NCI-H446 (cell line): ENCODE measurements at regions not wholly inside any gene's neighbourhood (a gene's known extent, or its start where the extent isn't known, plus 50 kb on each side); places are given as distances from the start of the nearest gene placed in this dataset.
"Not testable (repeated sequence)": the region's sequence is repeated elsewhere in the genome, so short reads cannot be mapped to it uniquely, and the experiment has no call there.

Source experiments
- DNase-seq, 2 experiments: peaks; one replicate each; lab custom pipeline; 2025; lab: John Stamatoyannopoulos, UW

DNA sequence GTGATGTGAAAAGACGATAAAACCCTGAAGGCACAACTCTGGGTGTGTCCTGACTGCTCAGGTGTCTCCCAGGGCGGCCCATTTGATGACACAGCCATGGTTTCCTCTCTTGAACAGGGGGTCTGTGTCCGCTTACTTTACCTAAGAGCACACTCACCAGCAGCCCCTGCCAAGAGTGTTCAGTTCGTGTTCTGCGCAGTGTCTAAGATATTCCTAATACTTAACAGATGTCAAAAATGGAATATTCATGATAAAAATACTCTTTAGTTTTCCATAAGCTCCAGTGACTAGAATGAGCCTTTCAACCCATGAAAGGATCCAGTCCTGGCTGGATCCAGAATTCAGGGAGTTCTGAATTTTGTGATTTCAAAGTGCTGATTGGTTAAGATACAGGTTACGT, 492.4 kb downstream of the TNS3 start:
- DNase-seq = no peak

DNA sequence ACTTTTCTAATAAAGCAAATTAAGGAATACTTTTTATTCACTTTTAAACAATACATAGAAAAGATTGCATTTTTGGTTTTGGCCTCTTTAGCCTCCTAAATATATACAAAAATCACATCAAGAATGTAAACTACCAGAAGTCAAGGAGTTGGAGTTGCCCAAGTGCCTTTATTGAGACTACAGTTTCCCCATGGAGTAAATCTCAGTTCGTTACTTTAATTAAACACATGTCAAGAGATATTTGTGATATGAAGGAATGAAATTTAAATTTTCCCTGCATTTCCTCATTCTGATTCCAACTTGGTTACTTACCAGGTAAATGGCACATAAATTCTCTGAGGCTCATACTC, 492.9 kb downstream of the TNS3 start:
- DNase-seq = no peak

- peak; percentile 10 to 66 for DNase-seq
Observed at GRCh38 chr7:47088329-47089067, 493.4 kb downstream of the TNS3 start.

GRCh38 chr7:47087866-47088265, 494.0 kb downstream of the TNS3 start:
- DNase-seq = no peak

- DNase-seq = no peak
Observed at GRCh38 chr7:47085491-47086275, 496.2 kb downstream of the TNS3 start.

- no peak for DNase-seq
Observed at GRCh38 chr7:47083476-47084250, 498.2 kb downstream of the TNS3 start.

DNA sequence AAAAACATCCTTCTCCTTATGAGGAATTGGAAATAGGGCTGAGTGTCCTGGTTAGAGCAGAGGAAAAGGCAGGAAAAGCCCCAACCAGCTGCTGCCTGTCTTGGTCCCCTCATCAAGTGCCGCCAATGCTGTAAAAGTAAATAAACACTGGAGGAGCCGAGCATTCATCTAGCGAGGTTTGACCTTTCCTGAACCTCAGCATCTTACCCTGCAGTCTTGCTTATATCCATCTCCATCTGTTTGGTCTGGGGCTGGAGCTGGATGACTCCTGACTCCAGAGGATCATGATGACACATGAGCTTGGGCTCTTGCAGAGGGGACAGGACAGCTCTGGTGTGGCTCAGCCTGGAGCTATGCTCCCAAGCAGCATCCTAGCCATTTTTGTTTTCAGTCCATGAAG, 501.1 kb downstream of the TNS3 start:
- DNase-seq = no peak

GRCh38 chr7:47078241-47078640, 503.7 kb downstream of the TNS3 start:
- no peak for DNase-seq

GRCh38 chr7:47074702-47075153, 507.2 kb downstream of the TNS3 start:
- DNase-seq = no peak

DNA sequence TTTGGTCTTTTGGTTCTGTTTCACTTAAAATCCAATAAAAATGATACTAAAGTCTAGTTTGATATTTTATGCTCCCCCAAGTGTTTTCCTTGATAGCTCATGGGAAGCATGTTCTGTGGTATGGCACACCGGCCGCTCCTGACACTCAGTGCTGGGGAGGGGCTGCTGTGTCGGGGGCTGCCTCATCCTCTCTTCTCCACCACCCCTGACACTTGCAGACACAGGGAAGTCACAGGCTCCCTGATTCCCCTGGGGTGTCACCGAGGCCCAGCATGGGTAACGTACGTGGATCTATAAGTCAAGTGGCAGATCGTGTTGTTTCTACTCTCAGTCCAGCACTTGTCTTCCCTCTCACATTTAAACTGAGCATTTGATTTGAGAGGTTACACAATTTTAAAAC, 508.6 kb downstream of the TNS3 start:
- DNase-seq = no peak

DNA sequence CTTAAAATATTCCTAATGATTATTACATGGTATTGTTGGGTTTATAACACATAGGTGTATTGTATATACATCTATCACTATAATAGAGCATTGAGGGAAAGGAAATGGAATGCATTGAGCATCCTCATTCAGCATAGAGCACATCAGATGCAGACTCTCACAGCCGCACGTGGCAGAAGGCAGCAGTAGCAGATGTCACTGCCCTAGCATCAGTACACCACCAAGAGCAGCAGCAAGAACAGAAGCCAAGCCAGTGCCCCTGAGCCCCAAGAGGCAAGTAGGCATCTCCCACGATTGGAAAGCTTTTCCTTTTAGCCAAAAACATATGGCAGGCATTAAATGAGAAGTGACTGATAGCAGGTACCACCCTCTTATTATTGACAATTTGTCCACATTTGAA, 510.0 kb downstream of the TNS3 start:
- no peak for DNase-seq

DNA sequence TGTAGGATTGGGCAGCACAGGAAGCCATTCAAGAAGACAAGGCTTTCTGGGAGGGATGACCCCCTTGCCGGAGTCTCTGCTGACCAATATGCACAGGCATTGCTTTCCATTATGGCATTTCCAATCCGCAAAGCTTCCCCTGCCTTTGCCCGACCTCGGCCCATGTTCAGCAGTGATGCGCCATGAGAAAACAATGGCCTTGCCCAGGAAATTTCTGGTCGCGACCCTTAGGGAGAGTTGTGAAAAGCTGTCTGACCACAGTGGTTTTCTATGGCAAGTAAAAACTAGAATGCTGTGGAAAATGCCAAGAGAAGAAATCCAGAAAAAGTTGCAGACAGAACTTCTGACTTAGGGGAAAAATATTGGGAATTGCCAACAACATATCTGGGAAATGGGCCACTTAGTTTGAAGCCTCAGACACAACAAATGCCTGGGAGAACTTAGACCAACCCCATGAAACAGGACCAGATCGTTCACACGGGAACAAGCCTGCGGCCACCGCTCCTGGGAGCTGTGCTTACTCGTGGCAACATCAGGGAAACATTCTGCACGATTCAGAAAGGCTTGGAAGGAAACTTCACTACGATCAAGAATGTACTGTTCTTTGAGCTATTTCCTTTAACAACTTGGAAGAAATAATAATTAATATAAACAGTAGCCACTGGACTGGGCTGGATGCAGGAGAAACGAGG, 512.4 kb downstream of the TNS3 start:
- no peak for DNase-seq

DNA sequence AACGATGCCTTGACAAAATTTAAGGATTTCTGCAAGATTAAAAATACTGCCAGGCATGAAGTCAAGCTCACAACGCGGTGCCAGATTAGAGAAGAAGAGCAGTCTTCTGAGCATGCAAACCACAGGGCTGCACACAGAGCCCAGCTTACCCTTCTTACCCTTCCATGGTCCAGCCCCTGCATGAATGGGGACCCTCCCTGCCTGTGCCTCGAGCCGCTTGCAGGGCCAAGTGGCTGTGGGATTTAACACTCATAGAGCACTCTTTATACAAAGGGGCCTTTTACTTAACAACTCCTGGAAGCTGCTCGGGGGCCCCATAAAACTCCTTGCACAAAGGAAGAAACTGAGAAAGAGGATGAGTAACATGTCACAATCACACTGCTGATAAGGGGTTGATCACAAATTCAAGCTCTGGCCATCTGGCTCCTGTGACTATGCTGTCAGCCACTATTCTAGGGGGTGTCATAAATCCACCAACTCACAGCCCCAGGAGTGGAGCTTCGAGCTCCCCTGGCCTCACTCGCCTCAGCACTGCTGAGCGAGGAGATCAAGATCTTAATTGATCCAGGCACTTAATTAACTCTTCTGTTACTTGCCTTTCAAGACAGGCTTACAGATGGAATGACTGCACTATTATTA, 514.8 kb downstream of the TNS3 start:
- no peak for DNase-seq

GRCh38 chr7:47056731-47057130, 525.2 kb downstream of the TNS3 start:
- DNase-seq = no peak

DNA sequence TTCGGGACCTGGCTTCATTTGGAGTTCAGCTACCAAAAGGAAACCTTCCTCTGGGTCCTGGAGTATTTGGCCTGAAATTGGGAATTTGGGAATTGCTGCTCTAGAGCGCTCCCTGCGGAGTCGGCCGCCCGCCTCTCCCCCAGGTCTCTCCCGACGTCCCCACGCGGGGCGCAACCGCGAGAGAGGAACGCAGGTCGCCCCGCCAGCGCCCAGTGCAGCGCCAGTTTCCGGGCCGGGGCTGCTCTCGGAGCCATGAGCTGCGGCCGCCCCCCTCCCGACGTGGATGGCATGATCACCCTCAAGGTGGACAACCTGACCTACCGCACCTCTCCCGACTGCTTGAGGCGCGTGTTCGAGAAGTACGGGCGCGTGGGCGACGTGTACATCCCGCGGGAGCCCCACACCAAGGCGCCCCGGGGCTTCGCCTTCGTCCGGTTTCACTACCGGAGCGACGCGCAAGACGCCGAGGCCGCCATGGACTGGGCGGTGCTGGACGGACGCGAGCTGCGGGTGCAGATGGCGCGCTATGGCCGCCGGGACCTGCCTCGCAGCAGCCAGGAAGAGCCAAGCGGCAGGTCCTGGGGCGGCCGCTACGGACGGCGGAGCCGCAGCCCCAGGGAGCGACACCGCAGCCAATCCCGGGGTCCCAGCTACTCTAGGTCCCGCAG, 529.2 kb downstream of the TNS3 start:
- not testable (repeated sequence) for DNase-seq

GRCh38 chr7:47049234-47049774, 532.6 kb downstream of the TNS3 start:
- no peak for DNase-seq

GRCh38 chr7:47047384-47047783, 534.5 kb downstream of the TNS3 start:
- no peak for DNase-seq

GRCh38 chr7:47046949-47047348, 535.0 kb downstream of the TNS3 start:
- DNase-seq = no peak

DNA sequence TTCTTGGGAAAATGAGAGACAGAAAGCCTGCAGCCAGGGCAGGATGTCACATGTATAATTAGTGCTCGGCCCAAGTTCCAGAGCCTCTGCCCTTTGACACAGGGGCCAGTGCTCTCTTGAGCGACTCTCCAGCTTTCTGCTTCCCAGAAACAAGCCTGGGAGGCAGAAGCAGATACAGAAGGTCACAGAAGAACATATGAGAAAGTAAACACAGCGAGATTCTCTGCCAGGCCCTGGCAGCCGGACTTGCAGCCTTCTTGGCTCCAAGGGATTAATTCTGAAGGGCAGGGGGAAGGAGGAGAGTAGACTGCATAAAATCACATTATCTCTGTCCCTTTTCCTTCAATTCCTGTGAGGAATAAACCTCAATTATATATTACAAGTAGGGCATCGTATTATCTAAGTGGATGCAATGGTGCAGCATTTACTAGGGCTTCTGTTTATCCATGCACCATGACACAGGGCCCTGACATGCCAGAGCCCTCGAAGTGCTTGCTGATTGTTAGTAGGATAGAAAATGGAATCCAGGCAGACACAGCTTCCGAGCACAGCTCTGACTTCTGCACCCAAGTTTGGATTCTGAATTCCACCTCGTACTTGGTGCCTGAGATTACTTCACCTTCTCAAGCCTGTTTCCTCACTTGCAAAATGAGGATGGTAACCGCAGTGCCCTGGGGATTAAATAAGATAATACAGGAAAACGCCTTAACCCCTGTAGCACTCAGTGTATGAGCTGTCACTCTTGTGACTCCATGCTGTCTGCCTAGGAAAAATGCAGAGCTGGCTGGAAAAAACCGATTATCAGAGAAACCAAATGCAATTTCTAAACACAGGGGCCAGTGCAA, 536.5 kb downstream of the TNS3 start:
- no peak for DNase-seq

DNA sequence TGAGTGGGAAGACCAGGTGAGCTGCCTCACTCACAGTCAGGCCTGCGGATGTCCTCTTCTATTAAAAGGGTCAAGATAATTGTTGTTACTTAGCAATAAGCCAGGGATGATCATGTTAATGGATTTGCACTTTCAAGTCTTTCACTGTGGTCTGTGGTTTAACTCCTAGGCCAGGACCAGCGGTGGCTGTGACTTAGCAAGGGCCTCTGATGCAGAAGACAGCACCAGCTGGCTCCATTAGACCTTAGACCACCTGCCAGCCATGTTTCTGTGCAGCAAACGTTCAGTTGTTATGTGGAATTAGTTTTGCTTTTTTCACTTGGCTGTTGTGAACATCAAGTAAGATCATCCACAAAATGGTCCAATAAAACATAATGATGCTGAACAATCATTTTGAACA, 537.3 kb downstream of the TNS3 start:
- no peak for DNase-seq
